ENCODE measurements at regions not wholly inside any gene's neighbourhood (a gene's known extent, or its start where the extent isn't known, plus 50 kb on each side); places are given as distances from the start of the nearest gene placed in this dataset.

- Histone ChIP-seq H4K20me1 (replicated peaks in 1 of 2; ENCODE audit: control insufficient read depth in 1 of 2, insufficient read depth in 2 of 2, low read length in 2 of 2) (peaks cover 0 to 9% of the 10 kb centered on the region in 2 experiments), H3K4me3 (ENCODE audit: extremely low read depth in 1 of 4, insufficient read depth in 2 of 4, low read depth in 3 of 4, low read length in 4 of 4) (no peak overlapping the region), H3K79me2 (ENCODE audit: control insufficient read depth in 1 of 2, insufficient read depth in 2 of 2, low read length in 2 of 2) (peaks cover 0 to 18% of the 10 kb centered on the region in 2 experiments; a peak in 3 of 4 replicates), H2BK120ac (replicated peaks; ENCODE audit: low read depth, low read length) (no peak overlapping the region), H2BK12ac (ENCODE audit: low read depth, low read length) (no peak overlapping the region), H3K4me2 (ENCODE audit: insufficient read depth in 1 of 2, low read depth in 2 of 2, low read length in 2 of 2) (no peak overlapping the region), H3K23me2 (ENCODE audit: low read depth, low read length) (peaks cover 3% of the 10 kb centered on the region; the same call in 1 of the 2 replicates), H3K4ac (replicated peaks; ENCODE audit: insufficient read length, low read depth, low read length) (no peak overlapping the region), H3K27ac (ENCODE audit: low read depth, low read length) (no peak overlapping the region), H3K4me1 (replicated peaks in 1 of 4; ENCODE audit: control insufficient read depth in 3 of 4, insufficient read depth in 4 of 4, low read length in 3 of 4) (0 out of 7 replicates have a peak, but pooled peaks cover 0 to 4% (median 0%) of the 10 kb centered on the region in 4 experiments), H3K9ac (replicated peaks in 1 of 4; ENCODE audit: extremely low read depth in 1 of 4, low read depth in 3 of 4, low read length in 3 of 4) (no peak overlapping the region), H3K27me3 (replicated peaks in 1 of 4; ENCODE audit: control insufficient read depth in 3 of 4, extremely low read depth in 1 of 4, insufficient read depth in 3 of 4, low read length in 3 of 4) (peaks cover 0 to 3% (median 0%) of the 10 kb centered on the region in 4 experiments; a peak in 1 of 7 replicates), H3K14ac (ENCODE audit: insufficient read length) (no peak overlapping the region), H3K56ac (replicated peaks; ENCODE audit: insufficient read length, low read depth, low read length) (no peak overlapping the region), H3K9me3 (ENCODE audit: insufficient read depth in 2 of 2, low read depth in 1 of 2, low read length in 1 of 2) (no peaks in the 10 kb centered on the region), H2BK20ac (ENCODE audit: low read length) (no peak overlapping the region), H4K8ac (ENCODE audit: extremely low read depth, insufficient read depth, low read length) (no peak overlapping the region), H2BK5ac (ENCODE audit: low read depth, low read length) (no peak overlapping the region), H3K36me3 (ENCODE audit: control insufficient read depth in 2 of 4, insufficient read depth in 4 of 4, low read length in 3 of 4) (peaks cover 10 to 16% (median 14%) of the 10 kb centered on the region in 4 experiments), H2AFZ (ENCODE audit: low read length) (no peak overlapping the region; the same call in 1 of the 2 replicates), H4K5ac (ENCODE audit: insufficient read length, low read depth, low read length) (no peak overlapping the region), H2BK15ac (ENCODE audit: low read length) (no peak overlapping the region), H3K79me1 (ENCODE audit: low read depth, low read length) (peaks cover 6% of the 10 kb centered on the region), H2AK5ac (ENCODE audit: low read depth, low read length) (no peak overlapping the region), H3K18ac (ENCODE audit: extremely low read depth, low read length) (no peak overlapping the region), H4K91ac (replicated peaks; ENCODE audit: insufficient read length, low read length) (no peak overlapping the region), H3K23ac (ENCODE audit: insufficient read length) (no peak overlapping the region)
- DNase-seq (ENCODE audit: low read depth in 1 of 2, low spot score in 2 of 2) (no peak), FAIRE-seq (no peak)
- WGBS, 2 experiments (ENCODE audit: extremely low coverage in 1 of 2, insufficient coverage in 1 of 2, insufficient read length in 1 of 2, insufficient replicate concordance in 2 of 2, low coverage in 1 of 2, low lambda C conversion rate in 2 of 2, missing lambda C conversion rate in 1 of 2): 81% methylated on average over 7 of the region's 8 CpGs; no CpG with 5 or more reads in 1 of the 2 experiments
- ChIA-PET CTCF (ENCODE audit: partially characterized antibody) (no interaction called here), POLR2A (ENCODE audit: partially characterized antibody) (interaction anchor here (1.2 to 1.5 kb wide), 2 partner anchors 14 to 192 kb away, joined by 5 to 7 read pairs; a partner anchor contains a TSS)
- TF ChIP-seq, protein P1, sequence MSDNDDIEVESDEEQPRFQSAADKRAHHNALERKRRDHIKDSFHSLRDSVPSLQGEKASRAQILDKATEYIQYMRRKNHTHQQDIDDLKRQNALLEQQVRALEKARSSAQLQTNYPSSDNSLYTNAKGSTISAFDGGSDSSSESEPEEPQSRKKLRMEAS (IDR thresholded peaks at IDR 0.05): no peak
- no peak for TF ChIP-seq ZNF274 (IDR thresholded peaks at IDR 0.05; ENCODE audit: borderline replicate concordance, extremely low read depth, low read length)
- no peak for TF ChIP-seq RFX5 (IDR thresholded peaks at IDR 0.05; ENCODE audit: borderline replicate concordance, low read depth, low read length)
- TF ChIP-seq TEAD4 (IDR thresholded peaks at IDR 0.05; ENCODE audit: low read depth, low read length): no peak
- no peak for TF ChIP-seq BRCA1 (IDR thresholded peaks at IDR 0.05; ENCODE audit: low read depth, low read length)
Observed at GRCh38 chr16:31699601-31700000, 171.9 kb downstream of the AHSP start.
